HG02763 (cell line): ENCODE measurements at regions not wholly inside any gene's neighbourhood (a gene's known extent, or its start where the extent isn't known, plus 50 kb on each side); places are given as distances from the start of the nearest gene placed in this dataset.

Experiments
- ATAC-seq: cut with Tn5 transposase; IDR thresholded peaks from one replicate; pipeline ENCODE4 v1.9.1; 2021; ENCODE audit warnings: mild to moderate bottlenecking, moderate library complexity; ENCODE audit not compliant: unreplicated experiment

DNA sequence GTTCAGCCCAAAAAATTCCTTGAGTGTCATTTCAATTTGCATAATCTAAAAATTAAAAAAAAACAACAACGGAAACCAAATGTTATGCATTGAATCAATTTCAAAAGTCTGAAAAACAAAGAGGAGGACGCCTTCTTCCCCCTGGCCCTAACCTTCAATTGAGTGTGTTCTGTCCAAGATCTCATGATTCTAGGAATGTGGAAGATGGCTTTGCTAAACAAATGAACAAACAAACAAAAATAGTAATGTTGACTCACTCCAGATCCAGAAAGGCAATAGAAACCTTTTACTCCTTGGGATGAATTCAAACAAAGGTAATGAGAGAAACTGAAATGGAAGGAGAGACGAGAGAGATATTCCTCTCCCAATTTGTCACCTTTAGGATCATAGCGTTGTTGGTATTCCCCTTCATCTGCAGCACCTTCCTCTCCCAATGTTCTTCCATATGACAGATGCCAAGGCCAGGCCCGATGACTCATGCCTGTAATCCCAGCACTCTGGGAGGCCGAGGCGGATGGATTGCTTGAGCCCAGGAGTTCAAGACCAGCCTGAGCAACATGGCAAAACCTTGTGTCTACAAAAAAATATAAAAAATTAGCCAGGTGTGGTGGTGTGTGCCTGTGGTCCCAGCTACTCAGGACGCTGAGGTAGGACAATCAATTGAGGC, 109.2 kb upstream of the ADGRF1 start:
- no peak for ATAC-seq

DNA sequence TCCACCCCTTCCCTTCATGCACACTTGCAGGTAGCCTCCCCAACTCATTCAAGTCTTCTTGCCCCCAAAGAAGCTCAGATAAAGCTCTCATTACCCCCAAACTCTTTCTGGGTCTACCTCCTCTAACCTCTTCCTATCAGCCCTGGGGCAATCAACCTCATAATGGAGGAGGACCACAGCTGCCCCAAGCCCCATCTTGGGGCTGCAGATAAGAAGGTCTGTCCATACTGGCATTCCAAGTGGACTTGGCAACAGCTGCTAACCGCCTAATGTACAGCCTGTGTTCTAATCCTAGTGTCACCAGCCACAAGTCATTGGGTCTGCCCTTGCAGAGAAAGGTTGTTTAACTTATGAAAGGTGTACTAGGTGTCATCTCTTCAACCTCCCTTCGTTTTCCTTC, 107.4 kb upstream of the ADGRF1 start:
- no peak for ATAC-seq

DNA sequence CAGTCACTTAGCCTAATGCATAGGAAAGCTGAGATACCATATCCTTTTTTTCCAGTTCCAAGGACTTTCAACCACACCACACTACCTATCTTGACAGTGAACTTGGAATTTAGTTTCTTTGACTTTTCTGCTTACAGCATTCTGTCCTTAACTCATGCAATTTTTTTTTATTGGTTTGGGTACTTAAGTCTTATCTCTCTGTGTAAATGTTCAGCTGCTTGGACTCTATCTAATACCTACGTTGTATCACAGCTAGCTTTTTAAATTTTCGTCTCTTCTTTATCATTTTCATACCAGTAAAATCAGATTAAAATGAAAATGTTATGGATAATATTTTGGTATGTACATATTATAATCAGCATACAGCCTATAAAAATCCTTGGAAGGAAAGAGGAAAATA, 106.9 kb upstream of the ADGRF1 start:
- ATAC-seq: no peak

DNA sequence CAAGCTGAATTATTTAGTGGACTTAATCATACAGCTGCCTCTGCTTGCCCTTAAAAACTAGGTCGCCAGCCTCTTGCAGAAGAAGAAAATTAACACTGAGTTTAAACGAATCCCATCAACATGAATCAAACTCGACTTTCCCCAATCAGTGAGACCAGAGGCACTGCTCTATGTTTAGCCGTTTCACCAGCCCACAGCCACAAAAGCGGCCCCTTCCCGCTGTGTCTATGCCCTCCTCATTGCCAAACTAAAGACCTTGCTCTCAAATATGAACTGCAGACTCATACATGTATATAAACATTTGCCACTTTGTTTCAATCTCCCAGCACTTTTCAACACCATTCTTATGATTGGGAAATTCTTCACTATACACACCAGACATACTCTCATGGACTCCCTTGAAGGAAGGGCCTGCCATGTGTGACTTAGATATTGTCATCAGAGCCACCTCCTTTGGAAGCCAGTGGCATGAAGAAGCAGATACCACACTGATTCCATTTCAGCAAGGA, 105.8 kb upstream of the ADGRF1 start:
- no peak for ATAC-seq

DNA sequence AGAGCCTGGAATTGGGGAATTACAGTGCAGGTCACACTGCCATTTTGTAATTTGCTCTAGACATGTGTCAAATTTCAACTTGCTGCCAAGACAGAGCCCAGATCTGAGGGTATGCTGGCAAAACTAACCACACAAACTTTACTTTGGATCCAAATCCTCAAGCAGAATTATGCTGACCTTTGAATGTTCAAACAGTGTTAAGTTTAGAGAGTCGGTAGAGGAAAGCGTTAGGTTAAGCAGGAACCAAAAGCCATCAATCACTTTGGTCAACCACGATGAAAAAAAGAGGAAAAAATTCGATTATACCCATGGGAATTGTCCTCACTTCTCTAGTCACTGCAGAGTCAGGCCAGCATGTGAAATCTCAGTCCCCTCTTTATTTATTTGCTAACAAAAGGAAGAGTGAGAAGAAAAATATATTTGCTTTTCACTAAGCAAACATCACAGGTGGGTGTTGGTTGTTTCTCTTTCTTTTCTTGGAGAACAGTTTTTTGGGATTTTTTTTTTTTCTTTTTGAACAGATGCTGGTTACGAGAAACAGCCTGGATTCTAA, 105.1 kb upstream of the ADGRF1 start:
- no peak for ATAC-seq

DNA sequence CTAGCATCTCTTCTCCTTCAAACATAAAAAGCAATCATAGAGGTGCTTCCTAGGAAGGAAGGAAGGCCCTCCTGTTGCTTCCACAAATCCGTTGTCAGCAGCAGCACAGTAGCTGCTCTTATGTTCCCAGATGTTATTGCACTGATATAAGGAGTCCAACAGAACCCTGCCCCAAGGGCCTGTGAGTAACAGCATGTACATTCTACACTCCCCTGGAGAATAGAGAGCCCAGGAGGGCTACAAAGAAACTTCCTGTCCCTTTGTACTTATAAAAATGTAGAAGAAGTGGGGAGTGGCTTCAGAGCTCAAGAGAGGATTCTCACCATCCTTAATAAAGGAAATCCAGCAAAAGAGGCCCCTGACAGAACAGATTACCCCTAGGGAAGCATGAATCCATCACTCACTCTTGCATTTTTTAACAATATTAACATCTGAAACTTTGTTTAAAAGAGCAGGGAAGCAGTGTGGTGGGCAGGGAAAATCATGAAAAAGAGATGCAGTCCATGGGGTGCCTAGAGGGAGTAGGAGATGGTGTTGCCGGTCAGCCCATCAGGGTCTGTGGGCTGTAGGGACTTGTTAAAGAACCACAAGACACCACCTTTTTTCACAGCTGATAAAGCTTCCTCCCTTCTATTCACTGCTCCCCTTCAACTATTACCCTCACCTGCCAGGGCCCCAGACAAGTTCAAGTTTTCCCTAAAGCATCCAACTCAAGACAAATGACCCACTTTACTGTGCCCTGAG, 104.5 kb upstream of the ADGRF1 start:
- no peak for ATAC-seq

DNA sequence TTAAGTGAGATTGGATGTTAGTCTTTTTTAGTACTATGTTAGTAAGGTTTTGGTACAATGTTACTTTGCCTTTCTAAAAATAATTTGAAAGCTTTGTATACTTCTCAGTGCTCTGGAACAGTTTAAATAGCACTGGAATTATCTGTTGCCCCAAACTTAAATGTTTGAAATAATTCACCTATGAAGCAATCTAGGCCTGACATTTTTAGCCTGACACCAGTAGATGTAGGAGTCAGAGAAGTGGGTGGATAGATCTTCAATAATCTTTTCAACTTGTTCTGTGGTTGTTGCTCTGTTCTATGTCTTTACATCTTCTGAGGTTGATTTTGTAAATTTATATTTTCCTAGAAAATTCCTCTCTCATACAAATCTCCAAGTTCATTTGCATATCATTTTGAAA, 103.1 kb upstream of the ADGRF1 start:
- no peak for ATAC-seq

DNA sequence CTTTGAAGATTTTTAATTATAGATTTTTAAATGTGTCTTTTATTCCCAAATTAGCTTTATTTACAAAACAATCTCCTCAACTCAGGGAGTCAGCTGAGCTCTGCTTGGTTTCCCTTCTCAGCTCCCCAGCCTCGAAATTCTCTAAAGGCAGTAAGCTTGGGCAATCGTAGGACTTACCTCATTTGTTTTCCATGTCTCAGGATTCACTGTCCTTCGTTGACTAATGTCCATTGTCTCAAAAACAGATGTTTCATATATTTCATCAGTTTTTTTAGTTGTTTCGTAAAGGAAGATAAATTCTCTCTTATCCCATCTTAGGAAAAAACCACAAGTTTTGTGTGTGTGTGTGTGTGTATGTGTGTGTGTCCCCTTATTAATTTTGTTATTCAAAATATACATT, 102.2 kb upstream of the ADGRF1 start:
- ATAC-seq: no peak

DNA sequence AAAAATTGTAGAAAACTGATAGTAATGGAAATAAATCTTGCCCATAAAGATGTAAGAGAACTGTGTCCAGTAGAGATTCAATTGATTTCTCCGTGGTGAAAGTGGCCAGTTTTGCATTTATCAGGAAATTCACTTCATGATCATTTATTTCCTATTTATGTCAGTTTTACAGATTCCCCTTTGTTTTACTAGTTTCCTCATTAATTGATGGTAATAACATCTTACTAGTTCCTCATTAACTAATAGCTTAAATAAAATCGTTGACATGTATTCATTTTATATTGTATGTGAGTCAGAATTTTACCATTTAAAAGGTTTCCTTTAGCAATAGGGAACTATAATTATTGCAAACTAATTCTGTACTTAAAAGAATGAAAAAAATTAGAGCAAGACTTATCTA, 99.8 kb upstream of the ADGRF1 start:
- no peak for ATAC-seq

DNA sequence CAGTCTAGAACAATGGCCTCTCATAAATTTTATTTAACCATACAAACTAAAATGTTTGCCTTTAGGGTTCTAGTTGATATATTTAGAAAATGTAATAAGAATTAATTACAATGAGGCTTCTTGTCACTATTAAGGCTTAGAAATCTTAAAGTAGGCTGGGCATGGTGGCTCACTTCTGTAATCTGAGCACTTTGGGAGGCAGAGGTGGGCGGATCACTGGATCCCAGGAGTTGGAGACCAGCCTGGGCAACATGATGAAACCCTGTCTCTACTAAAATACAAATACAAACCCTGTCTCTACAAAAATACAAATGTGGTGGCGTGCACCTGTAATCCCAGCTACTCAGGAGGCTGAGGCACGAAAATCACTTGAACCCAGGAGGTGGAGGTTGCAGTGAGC, 99.0 kb upstream of the ADGRF1 start:
- no peak for ATAC-seq

DNA sequence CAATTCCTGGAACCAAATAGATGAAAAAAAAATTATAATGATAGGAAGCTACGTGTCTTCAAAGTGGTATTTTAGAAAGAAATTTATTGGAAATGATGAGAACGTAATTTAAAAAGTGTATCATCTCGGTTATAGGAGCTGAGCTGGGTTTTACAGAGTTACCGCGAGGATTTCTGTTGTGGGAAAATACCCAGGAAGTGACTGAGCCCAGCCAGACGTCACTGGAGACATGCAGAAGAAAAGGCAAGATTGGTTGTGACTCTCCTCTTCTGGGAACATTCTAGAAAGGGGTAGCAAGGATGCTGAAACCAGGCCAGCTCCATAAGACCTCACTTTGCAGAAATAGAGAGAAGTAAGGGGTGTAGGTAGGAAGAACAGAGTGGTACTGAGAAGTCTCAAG, 95.9 kb upstream of the ADGRF1 start:
- no peak for ATAC-seq

DNA sequence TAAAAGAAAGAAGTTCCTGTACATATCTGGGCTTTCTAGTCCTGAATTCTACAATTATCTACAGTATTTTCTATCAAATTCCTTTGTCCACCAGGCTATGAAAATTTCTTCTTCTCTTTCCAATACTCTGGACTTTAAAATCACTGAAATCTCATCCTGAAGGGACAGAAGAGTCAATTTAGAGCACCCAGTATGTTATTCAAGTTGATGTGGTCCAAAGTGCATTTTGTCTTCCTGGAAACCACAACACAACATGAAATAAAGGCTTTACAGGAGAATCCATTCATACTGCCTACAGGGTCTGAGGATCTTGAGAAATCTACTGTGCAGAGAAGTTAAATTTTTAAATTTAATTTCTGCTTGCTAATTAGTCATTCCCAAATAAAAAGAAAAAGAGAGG, 94.9 kb upstream of the ADGRF1 start:
- ATAC-seq: no peak

DNA sequence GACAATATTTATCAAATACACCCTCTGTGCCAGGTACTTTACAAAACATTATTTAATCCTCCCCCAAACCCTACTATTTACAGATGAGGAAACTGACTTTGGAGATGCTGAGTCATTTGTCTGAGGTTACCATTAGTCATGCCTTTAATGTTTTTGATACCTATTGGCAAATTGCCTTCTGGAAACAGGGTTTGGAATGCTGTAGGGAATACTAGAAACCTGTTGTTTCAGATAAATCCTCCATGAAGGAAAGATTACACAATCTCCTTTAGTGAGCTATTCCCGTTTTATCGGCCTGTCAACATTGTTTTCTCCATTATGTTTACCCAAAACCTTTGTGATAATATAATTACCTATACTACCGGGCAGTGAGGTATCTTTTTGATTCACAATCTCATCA, 93.6 kb upstream of the ADGRF1 start:
- ATAC-seq: no peak

DNA sequence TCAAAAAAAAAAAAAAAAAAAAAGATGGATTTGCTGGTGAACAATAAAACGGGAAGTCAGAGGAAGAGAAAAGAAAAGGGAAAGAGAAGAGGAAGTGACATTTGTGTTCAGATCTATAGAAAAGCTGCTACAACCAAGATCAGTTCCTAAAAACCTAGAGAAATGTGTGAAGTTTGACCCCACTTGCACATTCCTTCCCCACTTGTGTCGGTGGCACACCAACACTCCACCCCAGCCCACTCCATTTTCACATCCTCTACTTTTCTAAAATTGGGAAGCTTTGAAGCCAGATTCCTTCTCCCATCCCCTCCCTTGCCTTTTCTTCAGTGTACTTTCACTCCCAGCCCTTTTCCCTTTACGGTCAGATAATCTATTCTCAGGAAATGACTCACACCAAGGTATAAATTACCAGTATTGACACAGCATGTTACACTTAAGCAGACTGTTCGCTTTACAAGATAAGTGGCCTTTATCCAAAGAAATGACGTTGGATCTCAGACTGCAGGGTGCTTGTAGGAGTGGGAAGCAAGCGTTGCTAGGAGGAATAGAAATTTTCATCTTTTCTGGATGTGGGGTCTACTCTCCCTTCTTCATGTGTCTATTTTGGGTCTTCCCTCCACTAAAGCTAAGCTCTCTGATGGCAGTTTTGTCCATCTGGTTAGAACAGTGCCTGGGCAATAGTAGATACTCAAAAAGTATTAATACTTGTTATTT, 92.5 kb upstream of the ADGRF1 start:
- ATAC-seq: no peak

DNA sequence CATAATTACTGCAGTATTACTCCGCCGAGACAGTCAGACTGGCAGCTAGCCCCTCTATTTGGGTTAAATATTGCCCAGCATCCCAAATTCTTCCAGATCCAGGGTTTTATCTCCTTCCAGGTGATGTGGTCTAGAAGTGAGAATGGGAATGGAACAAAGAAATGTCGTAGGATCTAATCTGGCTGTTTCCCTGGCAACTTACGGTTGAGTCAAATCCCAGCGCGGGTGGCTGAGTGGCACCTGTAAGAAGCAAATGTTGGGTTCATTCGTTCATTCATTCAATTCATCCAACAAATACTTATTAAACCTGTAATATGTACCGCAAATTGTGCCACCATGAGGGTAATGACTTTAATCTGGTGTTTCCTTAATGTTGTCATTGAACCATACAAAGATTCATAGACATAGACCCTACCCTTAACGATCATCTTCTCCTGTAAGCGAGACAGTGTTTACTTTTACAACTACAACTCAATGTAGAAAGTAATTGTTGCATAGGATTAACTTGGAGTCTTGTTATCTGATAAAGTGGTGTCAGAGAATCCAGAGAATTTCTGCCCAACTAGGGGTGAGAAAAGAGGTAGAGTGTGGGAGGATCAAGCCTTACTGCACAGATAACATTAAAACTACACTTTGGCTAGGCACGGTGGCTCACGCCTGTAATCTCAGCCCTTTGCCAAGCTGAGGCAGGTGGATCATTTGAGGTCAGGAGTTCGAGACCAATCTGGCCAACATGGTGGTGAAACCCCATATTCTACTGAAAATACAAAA, 91.3 kb upstream of the ADGRF1 start:
- ATAC-seq: no peak

DNA sequence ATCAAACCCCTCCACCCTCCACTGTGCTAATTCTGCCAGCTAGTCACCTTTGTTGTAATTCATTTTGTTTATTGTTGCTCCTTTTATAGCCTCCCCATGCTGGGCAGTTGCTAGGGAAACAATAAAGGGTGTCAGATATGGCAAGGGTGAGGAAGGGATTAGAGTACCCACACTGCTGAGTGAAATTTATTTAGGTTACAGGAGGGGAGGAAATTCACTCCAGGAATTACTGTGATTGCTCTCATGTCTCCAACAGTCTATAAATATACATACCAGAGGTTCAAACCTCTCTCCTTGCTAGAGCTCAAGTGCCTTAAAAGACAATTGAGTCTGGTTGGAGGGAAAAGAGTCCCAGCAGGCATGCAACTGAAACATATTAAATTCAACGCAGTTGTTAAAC, 90.6 kb upstream of the ADGRF1 start:
- ATAC-seq: no peak

DNA sequence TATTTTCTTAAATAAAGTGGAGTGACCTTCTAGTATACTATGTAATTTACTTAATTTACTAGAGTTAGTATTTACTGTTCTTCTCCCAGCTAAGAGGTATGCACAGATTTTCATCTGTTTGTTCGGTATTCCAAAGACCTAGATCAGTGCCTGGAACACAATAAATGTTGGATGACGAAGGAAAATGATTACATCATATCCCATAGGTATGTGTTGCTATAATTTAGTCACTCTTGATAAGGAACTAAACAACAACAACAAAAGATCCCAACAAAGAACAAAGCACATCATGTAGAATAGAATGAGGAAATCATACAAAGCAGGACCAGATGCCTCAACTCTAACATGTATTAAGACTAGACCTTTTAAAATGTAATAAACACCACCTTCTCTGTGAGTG, 89.6 kb upstream of the ADGRF1 start:
- no peak for ATAC-seq

DNA sequence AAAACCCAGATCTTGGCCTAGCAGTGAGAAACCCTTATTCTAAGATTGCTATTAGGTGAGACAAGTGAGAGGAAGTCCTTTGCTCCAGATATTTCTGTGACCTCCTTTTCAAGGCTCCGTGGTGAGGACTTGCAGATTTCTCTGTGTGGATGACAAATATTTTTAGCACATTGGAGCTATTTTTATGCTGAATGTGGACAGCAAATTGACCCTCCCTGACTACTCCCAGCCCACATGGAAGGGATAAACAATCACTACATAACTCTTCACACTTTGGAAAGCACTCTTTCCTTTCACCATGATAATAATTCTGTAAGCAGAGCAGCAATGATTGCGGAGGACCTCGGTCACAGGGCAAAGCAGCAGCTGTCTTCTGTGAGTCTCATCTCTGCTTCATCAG, 88.0 kb upstream of the ADGRF1 start:
- no peak for ATAC-seq

DNA sequence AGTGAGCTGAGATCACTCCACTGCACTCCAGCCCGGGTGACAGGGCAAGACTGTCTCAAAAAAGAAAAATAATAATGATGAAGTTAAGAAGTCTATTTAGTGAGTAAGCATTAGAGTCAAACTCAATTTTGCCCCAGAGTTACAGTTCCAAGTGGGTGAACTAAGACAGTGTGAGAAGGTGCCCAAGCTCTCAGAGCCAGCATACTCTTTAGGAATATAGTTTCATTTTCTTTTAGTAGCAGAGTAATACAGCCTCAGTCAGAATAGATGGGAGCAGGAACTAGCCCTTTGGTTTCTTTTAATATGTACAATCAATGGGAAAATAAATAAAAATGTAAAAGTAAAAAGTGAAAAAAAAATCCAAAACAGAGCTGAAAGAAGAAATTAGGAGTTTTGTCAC, 87.0 kb upstream of the ADGRF1 start:
- ATAC-seq: no peak

DNA sequence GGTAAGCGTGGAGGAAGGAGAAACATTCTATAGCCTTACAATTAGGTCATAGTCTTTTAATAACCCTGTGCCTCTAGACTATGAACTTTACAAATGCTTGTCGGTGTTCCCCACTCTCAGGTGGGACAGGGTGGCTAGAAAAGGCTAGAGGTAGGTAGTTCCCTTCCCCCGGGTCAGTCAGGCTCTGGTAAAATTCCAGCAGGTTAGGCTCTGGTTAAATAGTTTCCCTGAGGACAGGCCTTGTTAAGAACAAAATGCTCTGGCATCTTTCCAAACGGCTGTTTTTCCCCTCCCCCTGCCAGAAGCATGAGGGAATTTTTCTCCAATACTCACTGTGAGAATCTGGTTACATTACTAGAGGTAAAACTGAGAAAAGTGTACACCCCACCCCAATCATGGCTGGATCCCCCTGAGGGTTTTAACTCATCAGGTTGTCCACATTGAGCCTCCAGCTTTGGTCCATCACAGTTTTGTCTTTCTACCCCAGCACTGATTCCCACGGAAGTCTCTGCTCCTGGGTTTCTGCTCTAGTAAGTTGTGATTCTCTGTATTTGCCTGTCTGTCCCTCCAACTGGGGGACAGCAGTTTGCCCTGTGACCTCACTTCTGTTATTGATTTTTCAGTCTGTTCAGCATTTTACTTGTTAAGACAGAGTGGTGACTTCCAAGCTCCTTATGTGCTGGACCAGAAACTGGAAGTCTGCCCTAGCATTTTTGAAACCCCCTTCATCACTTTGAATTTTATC, 84.7 kb upstream of the ADGRF1 start:
- no peak for ATAC-seq
